Keratinocyte (primary cell): ENCODE measurements at regions not wholly inside any gene's neighbourhood (a gene's known extent, or its start where the extent isn't known, plus 50 kb on each side); places are given as distances from the start of the nearest gene placed in this dataset.
"Not testable (repeated sequence)": the region's sequence is repeated elsewhere in the genome, so short reads cannot be mapped to it uniquely, and the experiment has no call there.

Experiments
- EZH2 ChIP-seq: IDR thresholded peaks from one replicate; pipeline ENCODE4 v1.6.1; 2012; ENCODE audit warnings: inconsistent platforms, mild to moderate bottlenecking, low read length, moderate library complexity
- TF ChIP-seq, protein P1 (sequence below), 3 experiments: IDR thresholded peaks in 1 of 3; conservative IDR thresholded peaks in 1 of 3; optimal IDR thresholded peaks in 1 of 3; 2 replicates in 2 of 3; 3 replicates in 1 of 3; pipeline versions ENCODE3 to v1.5.1; 2011; ENCODE audit warnings: low read length in 3 of 3, mild to moderate bottlenecking in 3 of 3, moderate library complexity in 2 of 3, control low read depth in 1 of 3, inconsistent platforms in 1 of 3; ENCODE audit not compliant: insufficient read depth in 2 of 3; ENCODE audit errors: extremely low read depth in 1 of 3

DNA sequence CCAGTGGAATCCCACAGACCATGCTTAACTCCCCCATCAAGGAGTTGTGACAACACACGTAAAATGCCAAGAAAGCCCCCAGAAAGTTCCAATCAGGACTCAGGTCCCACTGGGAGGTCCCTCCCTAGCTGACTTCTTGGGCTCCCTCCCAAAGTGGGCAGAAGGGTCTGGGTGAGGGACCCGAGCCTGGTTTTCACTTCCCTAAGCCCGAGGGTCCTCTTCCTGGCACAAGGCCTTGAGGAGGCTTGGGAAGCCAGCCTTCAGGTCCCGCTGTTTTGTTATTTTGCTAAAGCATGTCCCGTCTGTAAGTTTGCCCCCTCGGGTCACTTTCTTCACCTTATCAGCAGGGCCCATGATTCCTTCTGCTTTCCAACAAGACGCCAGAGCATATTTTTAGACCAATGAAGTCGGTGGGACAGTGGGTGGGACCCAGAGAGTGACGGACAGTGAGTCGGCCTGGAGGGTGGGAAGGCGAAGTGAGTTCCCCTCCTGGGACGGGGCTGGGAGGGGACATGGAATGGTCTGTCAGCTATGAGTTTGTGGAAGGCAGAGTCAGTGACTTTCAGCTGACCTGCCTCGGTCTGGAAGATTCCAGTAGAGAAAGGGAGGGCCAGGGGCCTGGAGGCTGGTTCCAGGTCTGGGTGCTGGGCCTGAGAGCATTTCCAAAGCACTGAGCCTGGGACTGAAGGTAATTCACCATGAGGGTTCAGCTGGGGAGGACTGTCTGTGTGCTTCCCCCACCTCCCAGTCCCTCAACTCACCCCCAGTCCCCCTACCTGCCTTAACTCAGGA is 261.3 kb downstream of the GOLGA6L6 start:
- TF ChIP-seq, protein P1, sequence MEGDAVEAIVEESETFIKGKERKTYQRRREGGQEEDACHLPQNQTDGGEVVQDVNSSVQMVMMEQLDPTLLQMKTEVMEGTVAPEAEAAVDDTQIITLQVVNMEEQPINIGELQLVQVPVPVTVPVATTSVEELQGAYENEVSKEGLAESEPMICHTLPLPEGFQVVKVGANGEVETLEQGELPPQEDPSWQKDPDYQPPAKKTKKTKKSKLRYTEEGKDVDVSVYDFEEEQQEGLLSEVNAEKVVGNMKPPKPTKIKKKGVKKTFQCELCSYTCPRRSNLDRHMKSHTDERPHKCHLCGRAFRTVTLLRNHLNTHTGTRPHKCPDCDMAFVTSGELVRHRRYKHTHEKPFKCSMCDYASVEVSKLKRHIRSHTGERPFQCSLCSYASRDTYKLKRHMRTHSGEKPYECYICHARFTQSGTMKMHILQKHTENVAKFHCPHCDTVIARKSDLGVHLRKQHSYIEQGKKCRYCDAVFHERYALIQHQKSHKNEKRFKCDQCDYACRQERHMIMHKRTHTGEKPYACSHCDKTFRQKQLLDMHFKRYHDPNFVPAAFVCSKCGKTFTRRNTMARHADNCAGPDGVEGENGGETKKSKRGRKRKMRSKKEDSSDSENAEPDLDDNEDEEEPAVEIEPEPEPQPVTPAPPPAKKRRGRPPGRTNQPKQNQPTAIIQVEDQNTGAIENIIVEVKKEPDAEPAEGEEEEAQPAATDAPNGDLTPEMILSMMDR (optimal IDR thresholded peaks at IDR 0.05 in 1 of 3, IDR thresholded peaks at IDR 0.05 in 1 of 3, conservative IDR thresholded peaks at IDR 0.05 in 1 of 3; ENCODE audit: extremely low read depth in 1 of 3, insufficient read depth in 2 of 3, low read length in 3 of 3): not testable (repeated sequence)
- TF ChIP-seq EZH2: not testable (repeated sequence)
